ENCODE measurements at regions not wholly inside any gene's neighbourhood (a gene's known extent, or its start where the extent isn't known, plus 50 kb on each side); places are given as distances from the start of the nearest gene placed in this dataset.

DNA sequence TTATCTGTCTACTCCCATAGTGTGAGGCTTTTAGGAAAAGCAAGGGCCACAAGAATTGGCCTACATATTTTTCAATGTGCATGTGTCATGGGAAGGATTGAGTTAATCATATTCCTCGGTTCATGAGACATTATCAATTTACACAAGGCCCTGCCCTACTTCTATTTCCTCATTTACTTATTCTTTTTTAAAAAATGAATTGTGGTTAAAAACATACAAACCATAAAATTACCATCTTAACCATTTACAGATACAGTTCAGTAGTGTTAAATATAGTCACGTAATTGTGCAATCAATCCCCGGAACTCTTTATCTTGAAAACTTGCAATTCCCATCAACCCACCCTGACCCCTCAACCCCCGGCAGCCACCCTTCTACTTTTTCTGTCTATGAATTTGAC, 284.0 kb upstream of the GADL1 start:
- TF ChIP-seq, protein P1, sequence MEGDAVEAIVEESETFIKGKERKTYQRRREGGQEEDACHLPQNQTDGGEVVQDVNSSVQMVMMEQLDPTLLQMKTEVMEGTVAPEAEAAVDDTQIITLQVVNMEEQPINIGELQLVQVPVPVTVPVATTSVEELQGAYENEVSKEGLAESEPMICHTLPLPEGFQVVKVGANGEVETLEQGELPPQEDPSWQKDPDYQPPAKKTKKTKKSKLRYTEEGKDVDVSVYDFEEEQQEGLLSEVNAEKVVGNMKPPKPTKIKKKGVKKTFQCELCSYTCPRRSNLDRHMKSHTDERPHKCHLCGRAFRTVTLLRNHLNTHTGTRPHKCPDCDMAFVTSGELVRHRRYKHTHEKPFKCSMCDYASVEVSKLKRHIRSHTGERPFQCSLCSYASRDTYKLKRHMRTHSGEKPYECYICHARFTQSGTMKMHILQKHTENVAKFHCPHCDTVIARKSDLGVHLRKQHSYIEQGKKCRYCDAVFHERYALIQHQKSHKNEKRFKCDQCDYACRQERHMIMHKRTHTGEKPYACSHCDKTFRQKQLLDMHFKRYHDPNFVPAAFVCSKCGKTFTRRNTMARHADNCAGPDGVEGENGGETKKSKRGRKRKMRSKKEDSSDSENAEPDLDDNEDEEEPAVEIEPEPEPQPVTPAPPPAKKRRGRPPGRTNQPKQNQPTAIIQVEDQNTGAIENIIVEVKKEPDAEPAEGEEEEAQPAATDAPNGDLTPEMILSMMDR (conservative IDR thresholded peaks at IDR 0.05; ENCODE audit: low read length), result no peak
- TF ChIP-seq EZH2phosphoT487 (IDR thresholded peaks at IDR 0.05; ENCODE audit: borderline replicate concordance), result no peak
- Histone ChIP-seq H3K4me2 (ENCODE audit: low read depth, low read length, poor library complexity, severe bottlenecking) (no peak overlapping the region), H3K36me3 (ENCODE audit: insufficient read depth, low read length) (no peaks in the 10 kb centered on the region), H3K9me2 (replicated peaks; ENCODE audit: low read depth, low read length) (no peaks in the 10 kb centered on the region), H3K79me2 (ENCODE audit: insufficient read depth, low read length) (no peaks in the 10 kb centered on the region), H2AFZ (ENCODE audit: low read length) (no peak overlapping the region), H3K9ac (ENCODE audit: low read depth, low read length, poor library complexity, severe bottlenecking) (no peak overlapping the region), H3F3A (ENCODE audit: low read depth) (no peaks in the 10 kb centered on the region), H4K20me1 (ENCODE audit: insufficient read depth, low read length, poor library complexity, severe bottlenecking) (no peaks in the 10 kb centered on the region), H3K4me1 (ENCODE audit: insufficient read depth, low read length, poor library complexity, severe bottlenecking) (no peaks in the 10 kb centered on the region), H3K4me3 (ENCODE audit: low read length, poor library complexity, severe bottlenecking) (no peak overlapping the region), H3K9me3 (ENCODE audit: insufficient read depth, low read depth, low read length) (no peaks in the 10 kb centered on the region), H3K27me3 (ENCODE audit: insufficient read depth, low read length, poor library complexity, severe bottlenecking) (no peaks in the 10 kb centered on the region)

DNA sequence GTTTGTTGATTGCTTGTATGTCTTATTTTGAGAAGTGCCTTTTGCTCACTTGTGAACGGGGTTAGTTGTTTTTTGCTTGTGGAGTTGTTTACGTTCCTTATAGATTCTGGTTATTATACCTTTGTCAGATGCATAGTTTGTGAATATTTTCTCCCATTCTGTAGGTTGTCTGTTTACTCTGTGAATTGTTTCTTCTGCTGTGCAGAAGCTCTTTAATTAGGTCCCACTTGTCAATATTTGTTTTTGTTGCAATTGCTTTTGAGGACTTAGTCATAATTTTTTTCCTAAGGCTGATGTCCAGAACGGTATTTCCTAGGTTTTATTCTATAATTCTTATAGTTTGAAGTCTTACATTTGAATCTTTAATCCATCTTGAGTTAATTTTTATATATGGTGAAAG, 285.3 kb upstream of the GADL1 start:
- Histone ChIP-seq H2AFZ (ENCODE audit: low read length) (no peak overlapping the region), H3K27me3 (ENCODE audit: insufficient read depth, low read length, poor library complexity, severe bottlenecking) (no peaks in the 10 kb centered on the region), H3K9me2 (replicated peaks; ENCODE audit: low read depth, low read length) (no peaks in the 10 kb centered on the region), H3K4me3 (ENCODE audit: low read length, poor library complexity, severe bottlenecking) (no peak overlapping the region), H4K20me1 (ENCODE audit: insufficient read depth, low read length, poor library complexity, severe bottlenecking) (no peaks in the 10 kb centered on the region), H3K4me2 (ENCODE audit: low read depth, low read length, poor library complexity, severe bottlenecking) (no peak overlapping the region), H3K36me3 (ENCODE audit: insufficient read depth, low read length) (no peaks in the 10 kb centered on the region), H3K79me2 (ENCODE audit: insufficient read depth, low read length) (no peaks in the 10 kb centered on the region), H3K9me3 (ENCODE audit: insufficient read depth, low read depth, low read length) (no peaks in the 10 kb centered on the region), H3F3A (ENCODE audit: low read depth) (no peaks in the 10 kb centered on the region), H3K9ac (ENCODE audit: low read depth, low read length, poor library complexity, severe bottlenecking) (no peak overlapping the region), H3K4me1 (ENCODE audit: insufficient read depth, low read length, poor library complexity, severe bottlenecking) (peaks cover 4% of the 10 kb centered on the region)
- TF ChIP-seq, protein P1 (conservative IDR thresholded peaks at IDR 0.05; ENCODE audit: low read length), result no peak
- TF ChIP-seq EZH2phosphoT487 (IDR thresholded peaks at IDR 0.05; ENCODE audit: borderline replicate concordance), result no peak

DNA sequence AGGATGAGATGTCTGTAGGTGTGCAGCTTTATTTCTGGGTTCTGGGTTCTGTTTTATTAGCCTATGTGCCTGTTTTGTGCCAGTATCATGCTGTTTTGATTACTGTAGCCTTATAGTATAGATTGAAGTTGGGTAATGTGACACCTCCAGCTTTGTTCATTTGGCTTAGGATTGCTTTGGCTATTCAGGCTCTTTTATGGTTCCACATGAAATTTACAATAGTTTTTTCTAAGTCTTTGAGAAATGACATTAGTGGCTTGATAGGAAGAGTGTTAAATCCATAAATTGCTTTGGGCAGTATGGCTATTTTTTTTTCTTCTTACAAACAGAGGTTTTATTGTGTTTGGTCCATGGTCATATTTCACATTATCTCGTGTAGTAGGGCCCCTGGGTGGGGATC, 285.8 kb upstream of the GADL1 start:
- Histone ChIP-seq H2AFZ (ENCODE audit: low read length) (no peak overlapping the region), H3K27me3 (ENCODE audit: insufficient read depth, low read length, poor library complexity, severe bottlenecking) (no peaks in the 10 kb centered on the region), H3K36me3 (ENCODE audit: insufficient read depth, low read length) (no peaks in the 10 kb centered on the region), H3F3A (ENCODE audit: low read depth) (no peaks in the 10 kb centered on the region), H3K9me2 (replicated peaks; ENCODE audit: low read depth, low read length) (no peaks in the 10 kb centered on the region), H3K4me2 (ENCODE audit: low read depth, low read length, poor library complexity, severe bottlenecking) (no peak overlapping the region), H3K9ac (ENCODE audit: low read depth, low read length, poor library complexity, severe bottlenecking) (no peak overlapping the region), H3K9me3 (ENCODE audit: insufficient read depth, low read depth, low read length) (no peaks in the 10 kb centered on the region), H3K79me2 (ENCODE audit: insufficient read depth, low read length) (no peaks in the 10 kb centered on the region), H3K4me3 (ENCODE audit: low read length, poor library complexity, severe bottlenecking) (no peak overlapping the region), H3K4me1 (ENCODE audit: insufficient read depth, low read length, poor library complexity, severe bottlenecking) (peaks cover 9% of the 10 kb centered on the region), H4K20me1 (ENCODE audit: insufficient read depth, low read length, poor library complexity, severe bottlenecking) (no peaks in the 10 kb centered on the region)
- TF ChIP-seq, protein P1 (conservative IDR thresholded peaks at IDR 0.05; ENCODE audit: low read length), result no peak
- no peak for TF ChIP-seq EZH2phosphoT487 (IDR thresholded peaks at IDR 0.05; ENCODE audit: borderline replicate concordance)

Measured in Loucy (cell line).